ENCODE measurements at regions not wholly inside any gene's neighbourhood (a gene's known extent, or its start where the extent isn't known, plus 50 kb on each side); places are given as distances from the start of the nearest gene placed in this dataset.

- H3K4me3 ChIP-seq (ENCODE audit: low read length): no peak overlapping the region
- TF ChIP-seq, protein P1, sequence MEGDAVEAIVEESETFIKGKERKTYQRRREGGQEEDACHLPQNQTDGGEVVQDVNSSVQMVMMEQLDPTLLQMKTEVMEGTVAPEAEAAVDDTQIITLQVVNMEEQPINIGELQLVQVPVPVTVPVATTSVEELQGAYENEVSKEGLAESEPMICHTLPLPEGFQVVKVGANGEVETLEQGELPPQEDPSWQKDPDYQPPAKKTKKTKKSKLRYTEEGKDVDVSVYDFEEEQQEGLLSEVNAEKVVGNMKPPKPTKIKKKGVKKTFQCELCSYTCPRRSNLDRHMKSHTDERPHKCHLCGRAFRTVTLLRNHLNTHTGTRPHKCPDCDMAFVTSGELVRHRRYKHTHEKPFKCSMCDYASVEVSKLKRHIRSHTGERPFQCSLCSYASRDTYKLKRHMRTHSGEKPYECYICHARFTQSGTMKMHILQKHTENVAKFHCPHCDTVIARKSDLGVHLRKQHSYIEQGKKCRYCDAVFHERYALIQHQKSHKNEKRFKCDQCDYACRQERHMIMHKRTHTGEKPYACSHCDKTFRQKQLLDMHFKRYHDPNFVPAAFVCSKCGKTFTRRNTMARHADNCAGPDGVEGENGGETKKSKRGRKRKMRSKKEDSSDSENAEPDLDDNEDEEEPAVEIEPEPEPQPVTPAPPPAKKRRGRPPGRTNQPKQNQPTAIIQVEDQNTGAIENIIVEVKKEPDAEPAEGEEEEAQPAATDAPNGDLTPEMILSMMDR (conservative IDR thresholded peaks at IDR 0.05; ENCODE audit: low read length): no peak
- DNase-seq (ENCODE audit: low read depth): no peak
Observed at GRCh38 chr2:19643117-19643518, 258.7 kb downstream of the TTC32 start.

GRCh38 chr2:19642501-19642900 is 259.3 kb downstream of the TTC32 start:
- TF ChIP-seq, protein P1 (conservative IDR thresholded peaks at IDR 0.05; ENCODE audit: low read length): no peak
- no peak overlapping the region for H3K4me3 ChIP-seq (ENCODE audit: low read length)
- no peak for DNase-seq (ENCODE audit: low read depth)

DNA sequence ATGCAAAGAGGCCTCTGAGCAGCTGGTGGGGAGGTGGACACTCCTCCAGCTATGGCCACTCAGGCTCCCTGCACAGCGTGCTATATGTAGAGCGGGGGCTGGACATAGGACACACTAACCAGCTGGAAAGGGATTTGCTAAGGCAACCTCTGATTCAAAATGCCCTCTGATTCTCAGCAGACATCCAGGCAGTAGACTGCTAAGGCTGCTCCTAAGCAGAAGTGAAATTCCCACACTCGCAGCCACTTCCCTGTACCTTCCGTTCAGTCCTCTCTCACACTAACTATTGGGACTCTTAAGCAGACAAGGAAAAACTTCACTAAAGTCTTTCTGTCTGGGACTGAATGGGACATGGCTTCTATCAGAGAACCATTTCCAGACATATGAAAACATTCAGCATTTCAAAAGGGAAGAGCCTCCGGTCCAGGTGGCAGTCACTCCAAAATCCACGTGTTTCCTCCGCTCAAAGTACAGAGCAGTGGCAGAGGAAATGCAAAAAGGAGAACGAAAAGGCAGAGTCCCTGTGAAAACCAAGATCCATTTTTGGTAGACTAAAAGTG is 265.8 kb downstream of the TTC32 start:
- TF ChIP-seq, protein P1 (conservative IDR thresholded peaks at IDR 0.05; ENCODE audit: low read length): no peak
- DNase-seq (ENCODE audit: low read depth): no peak
- H3K4me3 ChIP-seq (ENCODE audit: low read length): no peak overlapping the region

GRCh38 chr2:19632403-19632991 is 269.3 kb downstream of the TTC32 start:
- H3K4me3 ChIP-seq (ENCODE audit: low read length): no peak overlapping the region
- DNase-seq (ENCODE audit: low read depth): peak; percentile 82
- TF ChIP-seq, protein P1 (conservative IDR thresholded peaks at IDR 0.05; ENCODE audit: low read length): no peak

GRCh38 chr2:19631871-19632270 is 269.9 kb downstream of the TTC32 start:
- TF ChIP-seq, protein P1 (conservative IDR thresholded peaks at IDR 0.05; ENCODE audit: low read length): no peak
- no peak overlapping the region for H3K4me3 ChIP-seq (ENCODE audit: low read length)
- no peak for DNase-seq (ENCODE audit: low read depth)

DNA sequence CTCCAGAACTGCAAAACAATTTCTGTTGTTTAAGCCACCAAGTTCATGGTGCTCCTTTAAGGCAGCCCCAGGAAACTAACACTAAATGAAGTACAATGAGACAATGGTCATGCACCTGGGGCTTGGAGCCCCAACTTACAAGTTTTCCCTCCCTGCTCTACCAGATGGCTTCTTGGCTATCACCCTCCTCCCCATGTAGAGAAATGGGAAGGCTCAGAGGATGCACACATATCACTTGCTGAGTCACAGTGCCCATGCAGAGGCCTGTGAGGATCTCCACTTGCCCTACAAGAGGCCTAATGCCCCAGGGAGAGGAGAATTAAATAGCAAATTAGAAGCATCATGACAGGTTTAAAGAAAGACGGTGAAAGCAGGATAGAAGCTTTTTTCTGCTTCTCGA is 270.9 kb downstream of the TTC32 start:
- TF ChIP-seq, protein P1 (conservative IDR thresholded peaks at IDR 0.05; ENCODE audit: low read length): no peak
- no peak for DNase-seq (ENCODE audit: low read depth)
- no peak overlapping the region for H3K4me3 ChIP-seq (ENCODE audit: low read length)

- no peak overlapping the region for H3K4me3 ChIP-seq (ENCODE audit: low read length)
- TF ChIP-seq, protein P1 (conservative IDR thresholded peaks at IDR 0.05; ENCODE audit: low read length): no peak
- no peak for DNase-seq (ENCODE audit: low read depth)
Observed at GRCh38 chr2:19627359-19627758, 268.9 kb upstream of the OSR1 start.
